ENCODE measurements at regions not wholly inside any gene's neighbourhood (a gene's known extent, or its start where the extent isn't known, plus 50 kb on each side); places are given as distances from the start of the nearest gene placed in this dataset.

DNA sequence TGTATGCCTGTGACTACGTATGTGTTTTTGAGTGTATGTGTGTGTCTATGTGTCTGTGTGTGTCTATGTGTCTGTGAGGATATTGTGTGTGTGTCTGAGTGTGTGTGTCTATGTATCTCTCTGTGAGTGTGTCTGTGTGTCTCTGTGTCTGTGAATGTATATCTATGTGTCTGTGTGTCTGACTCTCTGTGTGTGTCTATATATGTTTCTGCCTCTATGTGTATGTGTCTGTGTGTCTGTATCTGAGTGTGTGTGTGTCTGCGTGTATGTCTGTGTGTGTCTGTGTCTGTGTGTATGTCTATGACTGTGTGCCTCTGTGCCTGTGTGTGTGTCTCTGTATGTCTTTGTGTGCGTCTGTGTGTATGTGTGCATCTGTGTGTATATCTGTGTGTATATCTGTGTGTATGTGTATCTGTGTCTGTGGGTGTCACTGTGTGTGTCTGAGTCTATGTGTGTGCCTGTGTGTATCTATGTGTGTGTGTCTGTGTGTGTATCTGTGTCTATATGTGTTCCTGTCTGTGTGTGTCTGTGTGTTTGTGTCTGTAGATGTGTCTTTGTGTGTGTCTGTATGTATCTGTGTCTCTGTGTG, 172.7 kb downstream of the MYCN start:
- Histone ChIP-seq H3K4me1 (no peaks in the 10 kb centered on the region), H3K4me3 (no peak overlapping the region), H3K9me3 (no peaks in the 10 kb centered on the region), H3K36me3 (no peaks in the 10 kb centered on the region), H3K27ac (no peak overlapping the region), H3K27me3 (replicated peaks in 1 of 7) (no peaks in the 10 kb centered on the region)
- DNase-seq, result no peak
- WGBS, 5 donors, result 63 to 97% (median 80%) methylated on average over 3 of the region's 3 CpGs
- TF ChIP-seq, protein P1, sequence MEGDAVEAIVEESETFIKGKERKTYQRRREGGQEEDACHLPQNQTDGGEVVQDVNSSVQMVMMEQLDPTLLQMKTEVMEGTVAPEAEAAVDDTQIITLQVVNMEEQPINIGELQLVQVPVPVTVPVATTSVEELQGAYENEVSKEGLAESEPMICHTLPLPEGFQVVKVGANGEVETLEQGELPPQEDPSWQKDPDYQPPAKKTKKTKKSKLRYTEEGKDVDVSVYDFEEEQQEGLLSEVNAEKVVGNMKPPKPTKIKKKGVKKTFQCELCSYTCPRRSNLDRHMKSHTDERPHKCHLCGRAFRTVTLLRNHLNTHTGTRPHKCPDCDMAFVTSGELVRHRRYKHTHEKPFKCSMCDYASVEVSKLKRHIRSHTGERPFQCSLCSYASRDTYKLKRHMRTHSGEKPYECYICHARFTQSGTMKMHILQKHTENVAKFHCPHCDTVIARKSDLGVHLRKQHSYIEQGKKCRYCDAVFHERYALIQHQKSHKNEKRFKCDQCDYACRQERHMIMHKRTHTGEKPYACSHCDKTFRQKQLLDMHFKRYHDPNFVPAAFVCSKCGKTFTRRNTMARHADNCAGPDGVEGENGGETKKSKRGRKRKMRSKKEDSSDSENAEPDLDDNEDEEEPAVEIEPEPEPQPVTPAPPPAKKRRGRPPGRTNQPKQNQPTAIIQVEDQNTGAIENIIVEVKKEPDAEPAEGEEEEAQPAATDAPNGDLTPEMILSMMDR (IDR thresholded peaks at IDR 0.05 in 8 of 11, conservative IDR thresholded peaks at IDR 0.05 in 3 of 11), result no peak
- TF ChIP-seq POLR2A (IDR thresholded peaks at IDR 0.05) (no peak), POLR2AphosphoS5 (IDR thresholded peaks at IDR 0.05) (no peak)
- intact Hi-C loops (cut with DNase I; ENCODE audit: low total_unique reads), result no loop called here

DNA sequence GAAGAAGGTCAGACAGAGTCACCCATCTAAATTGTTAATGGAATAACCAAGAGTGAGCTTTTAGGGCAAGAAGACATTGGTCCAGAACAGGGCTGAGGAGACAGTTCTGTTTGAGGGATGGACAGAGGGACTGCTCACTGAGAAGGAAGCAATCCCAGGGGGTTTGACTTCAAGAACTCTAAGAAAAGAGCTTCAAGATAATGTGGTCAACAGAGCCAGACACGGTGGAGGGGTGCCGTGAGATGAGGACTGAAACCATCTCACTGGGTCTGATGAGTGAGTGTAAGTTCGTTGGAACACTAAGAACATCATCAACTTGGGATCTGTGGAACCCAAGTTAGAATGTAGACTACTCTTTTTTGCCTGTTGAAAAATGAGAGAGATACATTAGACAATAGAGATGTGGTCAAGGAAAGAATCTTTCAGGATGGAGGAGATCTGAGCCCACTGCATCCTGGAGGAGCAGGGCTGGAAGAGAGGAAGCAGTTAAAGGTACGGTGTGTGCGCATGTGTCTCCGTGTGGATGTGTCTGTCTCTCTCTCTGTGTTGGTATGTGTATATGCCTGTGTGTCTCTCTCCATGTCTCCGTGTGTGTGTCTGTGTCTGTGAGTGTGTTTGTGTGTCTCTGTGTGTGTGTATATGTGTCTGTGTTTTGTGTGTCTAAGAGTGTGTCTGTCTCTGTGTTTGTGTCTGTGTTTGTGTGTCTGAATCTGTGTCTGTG, 172.1 kb downstream of the MYCN start:
- 80 to 94% (median 84%) methylated on average over 7 of the region's 7 CpGs for WGBS, 5 donors
- H3K27ac ChIP-seq, result no peak overlapping the region
- TF ChIP-seq POLR2AphosphoS5 (IDR thresholded peaks at IDR 0.05) (no peak), POLR2A (IDR thresholded peaks at IDR 0.05) (no peak)
- TF ChIP-seq, protein P1 (IDR thresholded peaks at IDR 0.05 in 8 of 11, conservative IDR thresholded peaks at IDR 0.05 in 3 of 11), result no peak
- intact Hi-C loops (cut with DNase I; ENCODE audit: low total_unique reads), result no loop called here
- H3K27me3 ChIP-seq (replicated peaks in 1 of 7), result no peaks in the 10 kb centered on the region
- H3K4me3 ChIP-seq, result no peak overlapping the region
- no peak for DNase-seq
- no peaks in the 10 kb centered on the region for H3K36me3 ChIP-seq
- H3K9me3 ChIP-seq, result no peaks in the 10 kb centered on the region
- no peaks in the 10 kb centered on the region for H3K4me1 ChIP-seq

DNA sequence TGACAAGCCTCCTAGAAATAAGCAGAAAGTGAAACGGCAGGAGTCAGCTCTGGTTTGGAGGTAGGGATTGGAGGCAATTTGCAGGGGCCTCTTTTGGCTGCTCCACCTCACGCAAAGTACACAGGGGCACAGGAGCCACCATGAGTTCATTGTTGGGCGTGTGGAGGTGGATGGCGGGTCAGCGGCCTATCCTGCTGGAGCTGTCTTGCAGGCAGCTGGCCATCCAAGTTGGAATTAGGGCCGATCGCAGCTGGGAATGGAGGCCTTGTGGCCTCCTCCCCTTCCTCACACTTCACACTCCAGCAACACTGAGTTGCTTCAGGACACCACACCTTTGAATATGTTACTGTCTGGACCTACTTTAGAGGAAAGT, 171.5 kb downstream of the MYCN start:
- Histone ChIP-seq H3K36me3 (no peaks in the 10 kb centered on the region), H3K4me1 (no peaks in the 10 kb centered on the region), H3K4me3 (no peak overlapping the region), H3K9me3 (no peaks in the 10 kb centered on the region), H3K27me3 (replicated peaks in 1 of 7) (no peaks in the 10 kb centered on the region), H3K27ac (no peak overlapping the region)
- DNase-seq, result no peak
- no peak for TF ChIP-seq POLR2A (IDR thresholded peaks at IDR 0.05)
- no peak for TF ChIP-seq POLR2AphosphoS5 (IDR thresholded peaks at IDR 0.05)
- TF ChIP-seq, protein P1 (IDR thresholded peaks at IDR 0.05 in 8 of 11, conservative IDR thresholded peaks at IDR 0.05 in 3 of 11), result no peak
- 90 to 97% (median 93%) methylated on average over 7 of the region's 7 CpGs for WGBS, 5 donors
- intact Hi-C loops (cut with DNase I; ENCODE audit: low total_unique reads), result no loop called here

DNA sequence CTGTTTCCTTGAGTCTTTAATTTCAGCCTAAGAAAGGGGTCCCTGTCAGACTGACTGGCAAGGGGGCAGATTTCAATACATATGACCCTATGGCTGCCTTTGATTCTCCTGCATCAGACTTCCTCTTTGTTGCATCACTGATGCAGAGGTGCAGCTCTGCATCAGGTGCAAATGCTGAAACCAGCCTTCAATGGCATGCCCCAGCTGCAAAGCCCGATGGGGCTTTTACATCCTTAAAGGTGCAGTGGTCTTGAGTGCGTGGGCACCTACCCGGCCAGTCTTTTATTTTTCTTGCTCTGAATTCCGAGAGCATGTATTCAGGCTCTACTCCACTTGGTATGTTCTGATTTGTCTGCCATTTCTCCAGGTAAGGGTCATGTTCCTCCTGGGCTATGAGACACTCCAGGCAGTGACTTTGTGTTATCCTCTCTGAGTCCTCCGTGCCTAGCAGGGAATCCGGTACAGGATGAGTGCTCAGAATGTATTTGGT, 169.5 kb downstream of the MYCN start:
- Histone ChIP-seq H3K4me1 (no peaks in the 10 kb centered on the region), H3K27me3 (replicated peaks in 1 of 7) (no peaks in the 10 kb centered on the region), H3K36me3 (no peaks in the 10 kb centered on the region), H3K9me3 (no peaks in the 10 kb centered on the region), H3K4me3 (no peak overlapping the region), H3K27ac (no peak overlapping the region)
- DNase-seq, result no peak
- TF ChIP-seq POLR2AphosphoS5 (IDR thresholded peaks at IDR 0.05), result no peak
- TF ChIP-seq, protein P1 (IDR thresholded peaks at IDR 0.05 in 8 of 11, conservative IDR thresholded peaks at IDR 0.05 in 3 of 11), result no peak
- no peak for TF ChIP-seq POLR2A (IDR thresholded peaks at IDR 0.05)
- intact Hi-C loops (cut with DNase I; ENCODE audit: low total_unique reads), result no loop called here
- 85 to 90% (median 86%) methylated on average over 6 of the region's 6 CpGs for WGBS, 5 donors
